ENCODE measurements at regions not wholly inside any gene's neighbourhood (a gene's known extent, or its start where the extent isn't known, plus 50 kb on each side); places are given as distances from the start of the nearest gene placed in this dataset.
A peak's percentile ranks its signal among the peaks of the same experiment; 100 is the strongest.

DNA sequence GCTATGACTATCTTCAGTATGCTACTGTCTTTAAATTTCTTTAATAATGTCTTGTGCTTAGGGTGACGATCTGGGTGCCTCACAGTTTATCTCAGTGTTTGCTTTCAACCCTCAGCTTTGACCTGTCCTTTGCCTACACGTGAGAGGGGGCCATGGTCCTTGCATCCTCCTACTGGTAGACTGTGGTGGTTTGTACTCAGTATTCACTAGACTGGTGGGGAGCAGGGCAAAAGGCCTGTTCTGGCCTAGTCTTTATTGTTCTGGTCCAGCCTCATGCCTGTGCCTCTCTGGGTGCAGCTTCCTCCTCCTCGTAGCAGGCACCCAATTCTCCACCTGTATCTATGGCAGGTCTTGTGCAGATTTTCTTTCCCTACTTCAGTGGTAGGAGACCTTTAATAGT is 354.9 kb downstream of the CD109 start:
- no peaks in the 10 kb centered on the region; a peak in 1 of 5 replicates for H3K27me3 ChIP-seq (ENCODE audit: control insufficient read depth in 1 of 2, insufficient read depth in 2 of 2, low read length in 2 of 2)
- peaks cover 19% of the 10 kb centered on the region for H3K4me1 ChIP-seq (ENCODE audit: insufficient read depth, low read length)
- POLR2A ChIA-PET: no interaction called here
- no peaks in the 10 kb centered on the region for H4K20me1 ChIP-seq (ENCODE audit: insufficient read depth, low read length)
- 0% methylated on average over 3 of the region's 3 CpGs for WGBS (ENCODE audit: low lambda C conversion rate)
- no peak overlapping the region for H2AFZ ChIP-seq (ENCODE audit: low read length)
- no TSS peak for BruUV-seq (replicated peaks)
- no peak for FAIRE-seq
- no peak overlapping the region for H3K9ac ChIP-seq (ENCODE audit: insufficient read depth, low read depth, low read length)
- no peaks in the 10 kb centered on the region for H3K36me3 ChIP-seq (replicated peaks in 1 of 2; ENCODE audit: control insufficient read depth in 1 of 2, insufficient read depth in 2 of 2, low read length in 2 of 2)
- H3K9me3 ChIP-seq (ENCODE audit: low read length): no peaks in the 10 kb centered on the region
- H3K4me3 ChIP-seq (replicated peaks in 1 of 3; ENCODE audit: insufficient read depth in 1 of 3, low read depth in 2 of 3, low read length in 3 of 3): no peak overlapping the region
- ATAC-seq: peak; percentile 89
- in situ Hi-C loops (cut with HindIII; ENCODE audit: extremely low pct_ligation_motif_present, low pct_unique_long_range_greater_than_20kb) (no loop called here), intact Hi-C loops (cut with micrococcal nuclease; ENCODE audit: unreplicated experiment) (no loop called here)
- H3K4me2 ChIP-seq (ENCODE audit: low read depth, low read length): no peak overlapping the region
- no peak for DNase-seq (ENCODE audit: low spot score)
- TF ChIP-seq, protein P1, sequence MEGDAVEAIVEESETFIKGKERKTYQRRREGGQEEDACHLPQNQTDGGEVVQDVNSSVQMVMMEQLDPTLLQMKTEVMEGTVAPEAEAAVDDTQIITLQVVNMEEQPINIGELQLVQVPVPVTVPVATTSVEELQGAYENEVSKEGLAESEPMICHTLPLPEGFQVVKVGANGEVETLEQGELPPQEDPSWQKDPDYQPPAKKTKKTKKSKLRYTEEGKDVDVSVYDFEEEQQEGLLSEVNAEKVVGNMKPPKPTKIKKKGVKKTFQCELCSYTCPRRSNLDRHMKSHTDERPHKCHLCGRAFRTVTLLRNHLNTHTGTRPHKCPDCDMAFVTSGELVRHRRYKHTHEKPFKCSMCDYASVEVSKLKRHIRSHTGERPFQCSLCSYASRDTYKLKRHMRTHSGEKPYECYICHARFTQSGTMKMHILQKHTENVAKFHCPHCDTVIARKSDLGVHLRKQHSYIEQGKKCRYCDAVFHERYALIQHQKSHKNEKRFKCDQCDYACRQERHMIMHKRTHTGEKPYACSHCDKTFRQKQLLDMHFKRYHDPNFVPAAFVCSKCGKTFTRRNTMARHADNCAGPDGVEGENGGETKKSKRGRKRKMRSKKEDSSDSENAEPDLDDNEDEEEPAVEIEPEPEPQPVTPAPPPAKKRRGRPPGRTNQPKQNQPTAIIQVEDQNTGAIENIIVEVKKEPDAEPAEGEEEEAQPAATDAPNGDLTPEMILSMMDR (CRISPR knock-in tag; IDR thresholded peaks at IDR 0.05): 0 out of 2 replicates have a peak, but pooled peaks have one; percentile 5
- TF ChIP-seq BHLHE40 (IDR thresholded peaks at IDR 0.05; ENCODE audit: low read length): 0 out of 2 replicates have a peak, but pooled peaks have one; percentile 16
- TF ChIP-seq, protein P2, sequence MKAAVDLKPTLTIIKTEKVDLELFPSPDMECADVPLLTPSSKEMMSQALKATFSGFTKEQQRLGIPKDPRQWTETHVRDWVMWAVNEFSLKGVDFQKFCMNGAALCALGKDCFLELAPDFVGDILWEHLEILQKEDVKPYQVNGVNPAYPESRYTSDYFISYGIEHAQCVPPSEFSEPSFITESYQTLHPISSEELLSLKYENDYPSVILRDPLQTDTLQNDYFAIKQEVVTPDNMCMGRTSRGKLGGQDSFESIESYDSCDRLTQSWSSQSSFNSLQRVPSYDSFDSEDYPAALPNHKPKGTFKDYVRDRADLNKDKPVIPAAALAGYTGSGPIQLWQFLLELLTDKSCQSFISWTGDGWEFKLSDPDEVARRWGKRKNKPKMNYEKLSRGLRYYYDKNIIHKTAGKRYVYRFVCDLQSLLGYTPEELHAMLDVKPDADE (CRISPR knock-in tag; IDR thresholded peaks at IDR 0.05): no peak
- H3K79me2 ChIP-seq (ENCODE audit: insufficient read depth, low read length): no peaks in the 10 kb centered on the region
- no peak overlapping the region for H3K27ac ChIP-seq (ENCODE audit: extremely low read length, insufficient read depth, low read length)
- CTCF ChIA-PET (ENCODE audit: low intra/inter-chr PET ratio, low total read pairs): no interaction called here

DNA sequence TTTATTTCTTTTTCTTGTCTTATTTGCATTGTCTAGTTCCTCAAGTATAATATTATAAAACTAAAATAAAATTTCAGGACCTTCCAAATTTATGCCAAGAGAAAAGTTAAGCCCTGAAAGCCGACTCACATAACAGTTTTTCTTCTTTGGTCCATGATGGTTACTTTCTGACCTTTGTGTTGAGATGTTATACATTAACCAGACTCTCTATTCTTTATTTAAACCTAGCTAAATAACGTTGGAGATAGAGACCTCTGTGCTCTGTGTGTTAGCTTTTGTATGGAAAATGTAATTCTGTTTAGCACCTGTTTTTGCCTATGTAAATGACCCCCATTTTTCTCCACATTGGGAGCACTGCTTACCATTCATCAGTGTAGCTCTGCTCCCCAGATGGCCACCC is 352.4 kb downstream of the CD109 start:
- WGBS (ENCODE audit: low lambda C conversion rate): 0% methylated on average over 2 of the region's 2 CpGs
- CTCF ChIA-PET (ENCODE audit: low intra/inter-chr PET ratio, low total read pairs): no interaction called here
- POLR2A ChIA-PET: no interaction called here
- Histone ChIP-seq H2AFZ (ENCODE audit: low read length) (no peak overlapping the region), H3K27me3 (ENCODE audit: control insufficient read depth in 1 of 2, insufficient read depth in 2 of 2, low read length in 2 of 2) (no peaks in the 10 kb centered on the region; a peak in 1 of 5 replicates), H3K9ac (ENCODE audit: insufficient read depth, low read depth, low read length) (no peak overlapping the region), H3K9me3 (ENCODE audit: low read length) (no peaks in the 10 kb centered on the region), H3K79me2 (ENCODE audit: insufficient read depth, low read length) (no peaks in the 10 kb centered on the region), H4K20me1 (ENCODE audit: insufficient read depth, low read length) (no peaks in the 10 kb centered on the region), H3K4me2 (ENCODE audit: low read depth, low read length) (peak overlapping the region; percentile 56), H3K36me3 (replicated peaks in 1 of 2; ENCODE audit: control insufficient read depth in 1 of 2, insufficient read depth in 2 of 2, low read length in 2 of 2) (no peaks in the 10 kb centered on the region), H3K4me1 (ENCODE audit: insufficient read depth, low read length) (peaks cover 24% of the 10 kb centered on the region), H3K27ac (ENCODE audit: extremely low read length, insufficient read depth, low read length) (no peak overlapping the region), H3K4me3 (replicated peaks in 1 of 3; ENCODE audit: insufficient read depth in 1 of 3, low read depth in 2 of 3, low read length in 3 of 3) (no peak overlapping the region)
- ATAC-seq: peak; percentile 98
- peak; percentile 26 for DNase-seq (ENCODE audit: low spot score)
- peak; percentile 43 for FAIRE-seq
- intact Hi-C loops (cut with micrococcal nuclease; ENCODE audit: unreplicated experiment) (no loop called here), in situ Hi-C loops (cut with HindIII; ENCODE audit: extremely low pct_ligation_motif_present, low pct_unique_long_range_greater_than_20kb) (no loop called here)
- no TSS peak for BruUV-seq (replicated peaks)
- TF ChIP-seq KMT2A (CRISPR knock-in tag; IDR thresholded peaks at IDR 0.05) (no peak), CREB1 (IDR thresholded peaks at IDR 0.05) (no peak), CREB1 (CRISPR knock-in tag; IDR thresholded peaks at IDR 0.05) (no peak), HNRNPUL1 (IDR thresholded peaks at IDR 0.05; ENCODE audit: low read depth, low read length) (peak; percentile 71; the same call in 1 of the 2 replicates), NR2F6 (IDR thresholded peaks at IDR 0.05) (peak; percentile 36; the same call in 1 of the 2 replicates), NR2F6 (CRISPR knock-in tag; IDR thresholded peaks at IDR 0.05) (no peak), TBL1XR1 (IDR thresholded peaks at IDR 0.05; ENCODE audit: borderline replicate concordance, low read length, partially characterized antibody) (no peak), ZNF431 (CRISPR knock-in tag; IDR thresholded peaks at IDR 0.05; ENCODE audit: borderline replicate concordance, low read depth) (no peak), HNF4G (IDR thresholded peaks at IDR 0.05; ENCODE audit: borderline replicate concordance, low read depth, low read length) (peak; percentile 25; the same call in 1 of the 2 replicates), HNF4G (CRISPR knock-in tag; IDR thresholded peaks at IDR 0.05; ENCODE audit: borderline replicate concordance, low read depth) (no peak)
- TF ChIP-seq, protein P3, sequence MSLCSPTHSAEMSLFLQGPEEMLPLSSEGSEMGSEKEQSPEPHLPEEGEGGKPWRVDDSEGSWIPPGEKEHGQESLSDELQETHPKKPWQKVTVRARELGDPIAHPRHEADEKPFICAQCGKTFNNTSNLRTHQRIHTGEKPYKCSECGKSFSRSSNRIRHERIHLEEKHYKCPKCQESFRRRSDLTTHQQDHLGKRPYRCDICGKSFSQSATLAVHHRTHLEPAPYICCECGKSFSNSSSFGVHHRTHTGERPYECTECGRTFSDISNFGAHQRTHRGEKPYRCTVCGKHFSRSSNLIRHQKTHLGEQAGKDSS (CRISPR knock-in tag; IDR thresholded peaks at IDR 0.05; ENCODE audit: borderline replicate concordance, low read depth): no peak

Measured in HepG2 (cell line).